ENCODE measurements at regions not wholly inside any gene's neighbourhood (a gene's known extent, or its start where the extent isn't known, plus 50 kb on each side); places are given as distances from the start of the nearest gene placed in this dataset.
"Not testable (repeated sequence)": the region's sequence is repeated elsewhere in the genome, so short reads cannot be mapped to it uniquely, and the experiment has no call there.

DNA sequence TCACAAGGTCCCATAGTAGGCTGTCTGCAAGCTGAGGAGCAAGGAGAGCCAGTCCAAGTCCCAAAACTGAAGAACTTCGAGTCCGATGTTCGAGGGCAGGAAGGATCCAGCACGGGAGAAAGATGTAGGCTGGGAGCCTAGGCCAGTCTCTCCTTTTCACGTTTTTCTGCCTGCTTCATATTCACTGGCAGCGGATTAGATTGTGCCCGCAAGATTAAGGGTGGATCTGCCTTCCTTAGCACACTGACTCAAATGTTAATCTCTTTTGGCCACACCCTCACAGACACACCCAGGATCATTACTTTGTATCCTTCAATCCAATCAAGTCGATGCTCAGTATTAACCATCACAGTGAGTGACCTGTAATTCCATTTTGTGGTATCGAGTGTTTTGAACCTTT is 592.2 kb upstream of the HTR2C start:
- TF ChIP-seq EZH2 (IDR thresholded peaks at IDR 0.05; ENCODE audit: borderline replicate concordance, low read depth, low read length, severe bottlenecking); CTCF (IDR thresholded peaks at IDR 0.05; ENCODE audit: borderline replicate concordance, extremely low read depth, low read length, poor library complexity, severe bottlenecking): not testable (repeated sequence)

Data from DND-41 (cell line).